HG02798 (cell line): ENCODE measurements at regions not wholly inside any gene's neighbourhood (a gene's known extent, or its start where the extent isn't known, plus 50 kb on each side); places are given as distances from the start of the nearest gene placed in this dataset.

Experiments
- ATAC-seq: cut with Tn5 transposase; IDR thresholded peaks from one replicate; pipeline ENCODE4 v1.9.1; 2021; ENCODE audit warnings: mild to moderate bottlenecking; ENCODE audit not compliant: unreplicated experiment, poor library complexity

GRCh38 chr2:200170221-200170620, 136.3 kb upstream of the SPATS2L start:
- no peak for ATAC-seq

GRCh38 chr2:200171731-200172482, 134.6 kb upstream of the SPATS2L start:
- ATAC-seq: no peak

- no peak for ATAC-seq
Observed at GRCh38 chr2:200172521-200172920, 134.0 kb upstream of the SPATS2L start.

GRCh38 chr2:200172944-200173581, 133.4 kb upstream of the SPATS2L start:
- ATAC-seq: no peak

GRCh38 chr2:200173691-200174090, 132.8 kb upstream of the SPATS2L start:
- ATAC-seq: no peak

GRCh38 chr2:200174433-200175216, 131.9 kb upstream of the SPATS2L start:
- ATAC-seq: no peak

- no peak for ATAC-seq
Observed at GRCh38 chr2:200177971-200178911, 128.3 kb upstream of the SPATS2L start.

- no peak for ATAC-seq
Observed at GRCh38 chr2:200179151-200179550, 127.3 kb upstream of the SPATS2L start.

- no peak for ATAC-seq
Observed at GRCh38 chr2:200180943-200181342, 125.5 kb upstream of the SPATS2L start.

- no peak for ATAC-seq
Observed at GRCh38 chr2:200181755-200182154, 124.7 kb upstream of the SPATS2L start.

- ATAC-seq: no peak
Observed at GRCh38 chr2:200184748-200185627, 121.5 kb upstream of the SPATS2L start.

- ATAC-seq: no peak
Observed at GRCh38 chr2:200185628-200186000, 120.9 kb upstream of the SPATS2L start.

- ATAC-seq: no peak
Observed at GRCh38 chr2:200186002-200186401, 120.5 kb upstream of the SPATS2L start.

GRCh38 chr2:200188876-200189275, 117.6 kb upstream of the SPATS2L start:
- no peak for ATAC-seq

- no peak for ATAC-seq
Observed at GRCh38 chr2:200189964-200190363, 116.5 kb upstream of the SPATS2L start.

GRCh38 chr2:200193331-200193730, 113.2 kb upstream of the SPATS2L start:
- no peak for ATAC-seq

- ATAC-seq: no peak
Observed at GRCh38 chr2:200193791-200194190, 112.7 kb upstream of the SPATS2L start.

GRCh38 chr2:200194746-200195145, 111.7 kb upstream of the SPATS2L start:
- ATAC-seq: no peak

- ATAC-seq: peak; percentile 32
Observed at GRCh38 chr2:200199005-200199404, 107.5 kb upstream of the SPATS2L start.
